ENCODE measurements at regions not wholly inside any gene's neighbourhood (a gene's known extent, or its start where the extent isn't known, plus 50 kb on each side); places are given as distances from the start of the nearest gene placed in this dataset.

DNA sequence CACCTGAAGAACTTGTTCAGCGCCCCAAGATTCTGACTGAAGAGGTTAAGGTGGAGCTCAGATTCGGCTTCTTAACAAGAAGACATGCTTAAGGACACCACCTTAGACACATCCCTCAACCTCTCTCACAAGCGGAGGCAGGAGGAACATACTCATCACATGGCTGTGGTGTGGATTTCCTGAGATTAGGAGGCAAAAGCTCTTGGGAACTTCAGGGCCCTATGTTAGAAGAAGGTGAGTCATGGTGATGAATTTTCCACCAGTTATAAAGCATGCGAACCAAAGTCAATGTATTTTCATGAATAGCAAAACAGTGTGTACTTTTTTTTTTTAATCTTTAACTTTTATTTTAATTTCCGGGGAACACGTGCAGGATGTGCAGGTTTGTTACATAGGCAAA, 212.2 kb upstream of the SUCLG2 start:
- no peak overlapping the region for H3K4me3 Mint-ChIP-seq
- H3K27ac Mint-ChIP-seq = no peak overlapping the region
- H3K4me1 Mint-ChIP-seq = no peaks in the 10 kb centered on the region
- DNase-seq (no peak), ATAC-seq (no peak)
- H3K36me3 Mint-ChIP-seq = no peaks in the 10 kb centered on the region
- no peaks in the 10 kb centered on the region for H3K9me3 Mint-ChIP-seq (ENCODE audit: low read depth)
- H3K27me3 Mint-ChIP-seq = no peaks in the 10 kb centered on the region
- CTCF ChIA-PET = no interaction called here

GRCh38 chr3:67864587-67865183, 210.3 kb upstream of the SUCLG2 start:
- H3K4me1 Mint-ChIP-seq = no peaks in the 10 kb centered on the region
- no peak for DNase-seq
- H3K4me3 Mint-ChIP-seq = no peak overlapping the region
- no peak overlapping the region for H3K27ac Mint-ChIP-seq
- no peaks in the 10 kb centered on the region for H3K27me3 Mint-ChIP-seq
- ATAC-seq = no peak
- CTCF ChIA-PET = no interaction called here
- no peaks in the 10 kb centered on the region for H3K9me3 Mint-ChIP-seq (ENCODE audit: low read depth)
- H3K36me3 Mint-ChIP-seq = no peaks in the 10 kb centered on the region

GRCh38 chr3:67863869-67864268, 209.5 kb upstream of the SUCLG2 start:
- Mint-ChIP-seq H3K4me3 (no peak overlapping the region), H3K4me1 (no peaks in the 10 kb centered on the region), H3K27ac (no peak overlapping the region), H3K27me3 (no peaks in the 10 kb centered on the region), H3K9me3 (ENCODE audit: low read depth) (no peaks in the 10 kb centered on the region), H3K36me3 (no peaks in the 10 kb centered on the region)
- ATAC-seq = no peak
- DNase-seq = no peak
- CTCF ChIA-PET = no interaction called here

GRCh38 chr3:67860429-67860828, 206.0 kb upstream of the SUCLG2 start:
- Mint-ChIP-seq H3K9me3 (ENCODE audit: low read depth) (no peaks in the 10 kb centered on the region), H3K27ac (no peak overlapping the region), H3K27me3 (no peaks in the 10 kb centered on the region), H3K4me3 (no peak overlapping the region), H3K36me3 (no peaks in the 10 kb centered on the region), H3K4me1 (no peaks in the 10 kb centered on the region)
- ATAC-seq = no peak
- DNase-seq = no peak
- CTCF ChIA-PET = no interaction called here

DNA sequence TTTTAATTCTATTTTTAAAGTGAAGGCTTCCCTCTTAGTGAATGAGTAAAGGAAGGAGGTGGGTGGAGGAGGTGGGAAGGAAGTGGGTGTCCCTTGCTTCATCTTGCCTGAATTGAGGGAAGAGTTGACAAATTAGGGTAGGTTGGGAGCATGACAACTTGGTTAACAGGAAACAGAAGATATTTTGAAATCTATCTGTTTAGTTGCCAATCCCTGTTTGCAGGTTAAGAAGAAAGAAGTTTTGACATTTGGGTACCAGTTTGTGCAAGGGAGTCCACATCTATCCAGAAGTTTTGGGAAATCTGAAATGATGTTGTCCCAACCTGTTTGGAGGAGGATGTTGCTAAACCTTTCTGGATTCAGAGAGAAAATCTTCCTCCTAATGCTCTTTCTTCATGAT, 204.1 kb upstream of the SUCLG2 start:
- Mint-ChIP-seq H3K4me3 (no peak overlapping the region), H3K4me1 (no peaks in the 10 kb centered on the region), H3K27me3 (no peaks in the 10 kb centered on the region), H3K36me3 (no peaks in the 10 kb centered on the region), H3K27ac (no peak overlapping the region), H3K9me3 (ENCODE audit: low read depth) (no peaks in the 10 kb centered on the region)
- CTCF ChIA-PET = no interaction called here
- ATAC-seq = no peak
- DNase-seq = no peak

- ATAC-seq = no peak
- no peaks in the 10 kb centered on the region for H3K9me3 Mint-ChIP-seq (ENCODE audit: low read depth)
- no peaks in the 10 kb centered on the region for H3K4me1 Mint-ChIP-seq
- no peaks in the 10 kb centered on the region for H3K36me3 Mint-ChIP-seq
- CTCF ChIA-PET = no interaction called here
- H3K4me3 Mint-ChIP-seq = no peak overlapping the region
- H3K27me3 Mint-ChIP-seq = no peaks in the 10 kb centered on the region
- no peak for DNase-seq
- no peak overlapping the region for H3K27ac Mint-ChIP-seq
Observed at GRCh38 chr3:67856718-67857117, 202.3 kb upstream of the SUCLG2 start.

GRCh38 chr3:67854663-67855062, 200.3 kb upstream of the SUCLG2 start:
- ATAC-seq (no peak), DNase-seq (no peak)
- CTCF ChIA-PET = no interaction called here
- no peak overlapping the region for H3K27ac Mint-ChIP-seq
- H3K9me3 Mint-ChIP-seq (ENCODE audit: low read depth) = no peaks in the 10 kb centered on the region
- H3K36me3 Mint-ChIP-seq = no peaks in the 10 kb centered on the region
- H3K4me3 Mint-ChIP-seq = no peak overlapping the region
- no peaks in the 10 kb centered on the region for H3K4me1 Mint-ChIP-seq
- H3K27me3 Mint-ChIP-seq = no peaks in the 10 kb centered on the region

DNA sequence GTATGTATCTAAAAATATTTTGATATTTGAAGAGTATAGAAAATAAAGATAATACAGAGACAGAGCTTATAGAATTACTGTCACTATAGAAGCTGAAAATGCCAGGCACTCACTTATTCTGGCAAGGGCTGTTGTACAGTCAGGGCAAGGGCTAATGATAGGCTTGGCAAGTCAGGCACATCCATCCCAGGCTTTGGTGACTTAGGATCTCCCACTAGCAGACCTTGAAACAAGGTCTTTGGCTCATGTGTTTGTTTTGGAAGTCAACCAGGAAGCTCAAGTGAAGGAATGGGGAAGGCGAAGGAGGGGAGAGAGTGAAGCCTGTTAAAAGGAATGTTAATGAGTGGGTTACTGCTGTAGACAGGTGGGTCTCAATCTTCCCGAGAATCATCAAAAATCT, 199.1 kb upstream of the SUCLG2 start:
- Mint-ChIP-seq H3K4me3 (no peak overlapping the region), H3K27me3 (no peaks in the 10 kb centered on the region), H3K27ac (no peak overlapping the region), H3K4me1 (no peaks in the 10 kb centered on the region), H3K9me3 (ENCODE audit: low read depth) (no peaks in the 10 kb centered on the region), H3K36me3 (no peaks in the 10 kb centered on the region)
- ATAC-seq (no peak), DNase-seq (no peak)
- CTCF ChIA-PET = no interaction called here

DNA sequence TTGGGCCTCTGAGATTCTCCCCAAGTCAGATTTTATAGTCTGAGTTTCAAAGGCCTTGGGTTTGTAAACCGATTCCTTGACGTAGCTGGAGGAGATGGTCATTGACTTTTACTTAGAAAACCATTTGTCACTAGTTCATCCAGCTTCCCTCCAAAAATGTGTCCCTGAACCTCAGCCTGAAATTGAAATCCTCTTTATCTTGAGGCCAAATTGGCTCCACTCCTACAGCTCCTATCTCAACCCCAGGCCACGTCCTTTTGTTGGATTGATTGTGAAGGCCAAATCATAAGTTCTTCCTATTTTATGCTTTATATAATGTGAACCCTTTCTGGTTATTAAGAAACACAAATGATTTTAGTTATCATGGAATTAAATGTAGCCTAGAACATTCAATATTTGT, 193.9 kb upstream of the SUCLG2 start:
- Mint-ChIP-seq H3K36me3 (no peaks in the 10 kb centered on the region), H3K9me3 (ENCODE audit: low read depth) (no peaks in the 10 kb centered on the region)
- CTCF ChIA-PET = no interaction called here

GRCh38 chr3:67846166-67846565, 191.8 kb upstream of the SUCLG2 start:
- H3K9me3 Mint-ChIP-seq (ENCODE audit: low read depth) = no peaks in the 10 kb centered on the region
- H3K27ac Mint-ChIP-seq = no peak overlapping the region
- ATAC-seq = no peak
- no peak overlapping the region for H3K4me3 Mint-ChIP-seq
- no peak for DNase-seq
- no peaks in the 10 kb centered on the region for H3K36me3 Mint-ChIP-seq
- H3K4me1 Mint-ChIP-seq = no peaks in the 10 kb centered on the region
- no peaks in the 10 kb centered on the region for H3K27me3 Mint-ChIP-seq
- CTCF ChIA-PET = no interaction called here

More for the DNA sequence above, 193.9 kb upstream of the SUCLG2 start:
- ATAC-seq = no peak
- Mint-ChIP-seq H3K27ac (no peak overlapping the region), H3K4me1 (no peaks in the 10 kb centered on the region), H3K27me3 (no peaks in the 10 kb centered on the region), H3K4me3 (no peak overlapping the region)
- no peak for DNase-seq

GRCh38 chr3:67832817-67833216, 178.4 kb upstream of the SUCLG2 start:
- ATAC-seq = no peak
- no peak overlapping the region for H3K4me3 Mint-ChIP-seq
- CTCF ChIA-PET = no interaction called here

DNA sequence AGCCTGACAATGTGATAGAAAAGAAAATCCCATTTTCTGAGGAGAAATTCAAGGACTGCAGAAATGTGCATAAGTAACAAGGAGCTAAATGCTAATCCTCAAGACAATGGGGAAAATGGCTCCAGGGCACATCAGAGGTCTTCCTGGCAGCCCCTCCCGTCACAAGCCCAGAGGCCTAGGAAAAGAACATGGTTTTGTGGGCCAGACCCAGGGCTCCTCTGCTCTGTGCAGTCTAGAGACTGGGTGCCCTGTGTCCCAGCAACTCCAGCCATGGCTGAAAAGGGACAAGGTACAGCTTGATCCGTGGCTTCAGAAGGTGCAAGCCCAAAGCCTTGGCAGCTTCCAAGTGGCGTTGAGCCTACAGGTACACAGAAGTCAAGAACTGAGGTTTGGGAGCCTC, 176.8 kb upstream of the SUCLG2 start:
- CTCF ChIA-PET = no interaction called here
- ATAC-seq = no peak

More at GRCh38 chr3:67832817-67833216, 178.4 kb upstream of the SUCLG2 start:
- H3K27ac Mint-ChIP-seq = no peak overlapping the region
- no peak for DNase-seq
- no peaks in the 10 kb centered on the region for H3K27me3 Mint-ChIP-seq
- no peaks in the 10 kb centered on the region for H3K4me1 Mint-ChIP-seq
- H3K36me3 Mint-ChIP-seq = no peaks in the 10 kb centered on the region
- peaks cover 11% of the 10 kb centered on the region for H3K9me3 Mint-ChIP-seq (ENCODE audit: low read depth)

GRCh38 chr3:67828486-67829010, 174.1 kb upstream of the SUCLG2 start:
- no peaks in the 10 kb centered on the region for H3K4me1 Mint-ChIP-seq
- H3K9me3 Mint-ChIP-seq (ENCODE audit: low read depth) = peaks cover 7% of the 10 kb centered on the region
- no peaks in the 10 kb centered on the region for H3K27me3 Mint-ChIP-seq
- no peak overlapping the region for H3K27ac Mint-ChIP-seq
- H3K4me3 Mint-ChIP-seq = no peak overlapping the region
- DNase-seq (no peak), ATAC-seq (no peak)
- no peaks in the 10 kb centered on the region for H3K36me3 Mint-ChIP-seq
- CTCF ChIA-PET = no interaction called here

More for the DNA sequence above, 176.8 kb upstream of the SUCLG2 start:
- peaks cover 11% of the 10 kb centered on the region for H3K9me3 Mint-ChIP-seq (ENCODE audit: low read depth)
- no peak for DNase-seq
- H3K4me1 Mint-ChIP-seq = no peaks in the 10 kb centered on the region
- no peaks in the 10 kb centered on the region for H3K27me3 Mint-ChIP-seq
- no peaks in the 10 kb centered on the region for H3K36me3 Mint-ChIP-seq
- H3K4me3 Mint-ChIP-seq = no peak overlapping the region
- no peak overlapping the region for H3K27ac Mint-ChIP-seq

- DNase-seq (no peak), ATAC-seq (no peak)
- Mint-ChIP-seq H3K9me3 (ENCODE audit: low read depth) (no peaks in the 10 kb centered on the region), H3K27ac (no peak overlapping the region), H3K4me1 (no peaks in the 10 kb centered on the region), H3K4me3 (no peak overlapping the region), H3K36me3 (no peaks in the 10 kb centered on the region), H3K27me3 (no peaks in the 10 kb centered on the region)
- CTCF ChIA-PET = no interaction called here
Observed at GRCh38 chr3:67821135-67821534, 166.7 kb upstream of the SUCLG2 start.

DNA sequence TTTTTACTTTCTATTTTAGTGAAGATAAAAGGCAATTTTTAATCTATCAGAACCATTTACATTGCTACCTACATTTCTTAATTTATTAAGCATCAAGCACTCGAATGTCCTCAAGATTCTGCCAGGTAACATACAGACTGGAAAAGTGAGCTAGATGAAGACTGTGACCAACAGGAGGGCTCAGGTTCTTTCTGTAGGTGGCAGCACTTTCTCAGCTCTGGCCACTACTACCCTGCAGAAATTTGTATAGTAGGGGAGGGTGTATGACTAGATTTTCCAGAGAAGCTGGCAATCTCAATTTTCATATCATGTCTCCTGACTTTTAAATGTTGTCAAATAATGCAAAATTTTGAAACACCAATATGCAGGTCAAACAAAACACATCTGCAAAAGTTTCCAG, 165.0 kb upstream of the SUCLG2 start:
- H3K4me3 Mint-ChIP-seq = no peak overlapping the region
- no peaks in the 10 kb centered on the region for H3K36me3 Mint-ChIP-seq
- no peak overlapping the region for H3K27ac Mint-ChIP-seq
- ATAC-seq (no peak), DNase-seq (no peak)
- no peaks in the 10 kb centered on the region for H3K4me1 Mint-ChIP-seq
- CTCF ChIA-PET = interaction anchor here (0.5 kb wide), 1 partner anchor 1350 kb away, joined by 3 read pairs; no protein-coding TSS in a partner anchor
- H3K9me3 Mint-ChIP-seq (ENCODE audit: low read depth) = no peaks in the 10 kb centered on the region
- H3K27me3 Mint-ChIP-seq = no peaks in the 10 kb centered on the region
